CD4-positive, alpha-beta T cell (primary cell): ENCODE measurements at regions not wholly inside any gene's neighbourhood (a gene's known extent, or its start where the extent isn't known, plus 50 kb on each side); places are given as distances from the start of the nearest gene placed in this dataset.

Experiments used
- ATAC-seq: fragments of 200-7000 bp; cut with Tn5 transposase; one replicate; pipeline ENCODE4 v1.10.0; 2022; ENCODE audit warnings: mild to moderate bottlenecking; ENCODE audit not compliant: poor library complexity
- CTCF ChIA-PET: fragments of 350-600 bp; sonication (Branson Sonifier 250); formaldehyde crosslinking; loops from one replicate; lab custom pipeline; 2021; ENCODE audit warnings: antibody characterized with exemption, inconsistent platforms; lab: Charles Lee
- POLR2A ChIA-PET: fragments of 350-600 bp; sonication (Branson Sonifier 250); formaldehyde crosslinking; loops from one replicate; lab custom pipeline; 2021; ENCODE audit warnings: antibody characterized with exemption, inconsistent platforms; lab: Charles Lee
- DNase-seq, 14 experiments: peaks; one replicate each; pipeline ENCODE4 v3.0.0-alpha.2; 2013 to 2020; ENCODE audit warnings: mixed read lengths in 2 of 14
- H3K27ac ChIP-seq, 2 donors: one replicate each; pipeline versions ENCODE4 v1.5.1 to v1.7.0; 2013; ENCODE audit warnings: low read length in 2 of 2, low read depth in 1 of 2, mild to moderate bottlenecking in 1 of 2
- H3K27me3 ChIP-seq, 2 experiments: 1 replicate in 1 of 2; 2 replicates in 1 of 2; pipeline versions ENCODE4 v1.6.1 to v1.7.0; 2013; ENCODE audit warnings: low read length in 2 of 2, control low read depth in 1 of 2, mild to moderate bottlenecking in 1 of 2, moderate library complexity in 1 of 2; ENCODE audit not compliant: insufficient read depth in 2 of 2, control insufficient read depth in 1 of 2
- H3K36me3 ChIP-seq: one replicate; pipeline ENCODE4 v1.6.1; 2013; ENCODE audit warnings: low read length, control low read depth; ENCODE audit not compliant: insufficient read depth
- H3K4me1 ChIP-seq: one replicate; pipeline ENCODE4 v1.6.1; 2013; ENCODE audit warnings: low read length, control low read depth; ENCODE audit not compliant: insufficient read depth
- H3K4me3 ChIP-seq: one replicate; pipeline ENCODE4 v1.5.1; 2013; ENCODE audit warnings: mild to moderate bottlenecking, low read length, moderate library complexity
- H3K9me3 ChIP-seq, 2 experiments: 1 replicate in 1 of 2; 2 replicates in 1 of 2; pipeline versions ENCODE4 v1.6.1 to v1.7.0; 2013; ENCODE audit warnings: low read length in 2 of 2, mild to moderate bottlenecking in 2 of 2, control low read depth in 1 of 2, moderate library complexity in 1 of 2; ENCODE audit not compliant: control insufficient read depth in 1 of 2, insufficient read depth in 1 of 2
- H3K27ac Mint-ChIP-seq: one replicate; pipeline ENCODE4 v1.8.0; 2020; ENCODE audit warnings: mixed read lengths
- H3K27me3 Mint-ChIP-seq: one replicate; pipeline ENCODE4 v1.8.0; 2021; ENCODE audit warnings: mixed read lengths
- H3K36me3 Mint-ChIP-seq: one replicate; pipeline ENCODE4 v1.8.0; 2021; ENCODE audit warnings: low read depth, mixed read lengths
- H3K4me1 Mint-ChIP-seq: one replicate; pipeline ENCODE4 v1.8.0; 2021; ENCODE audit warnings: low read depth, mixed read lengths
- H3K4me3 Mint-ChIP-seq: one replicate; pipeline ENCODE4 v1.8.0; 2020; ENCODE audit warnings: mild to moderate bottlenecking, mixed read lengths
- H3K9me3 Mint-ChIP-seq: one replicate; pipeline ENCODE4 v1.8.0; 2020; ENCODE audit warnings: mixed read lengths
- CTCF ChIP-seq: fragments of 200-600 bp; IDR thresholded peaks from one replicate; pipeline ENCODE4 v1.8.0; 2022; ENCODE audit warnings: antibody characterized with exemption, mild to moderate bottlenecking
- intact Hi-C, 2 experiments: fragments of 100-400 bp; cut with DNase I in 1 of 2; cut with micrococcal nuclease in 1 of 2; formaldehyde crosslinking; loops; one replicate each; pipeline versions ENCODE4 v1.15.1 to v1.9.0; 2023 to 2025; cut with DNase I, micrococcal nuclease

- no peaks in the 10 kb centered on the region for H3K4me1 ChIP-seq
- Mint-ChIP-seq H3K9me3 (no peaks in the 10 kb centered on the region), H3K4me1 (no peaks in the 10 kb centered on the region), H3K27ac (no peak overlapping the region), H3K4me3 (no peak overlapping the region), H3K36me3 (no peaks in the 10 kb centered on the region), H3K27me3 (peaks cover 15% of the 10 kb centered on the region)
- ChIA-PET CTCF (no interaction called here), POLR2A (no interaction called here)
- no peak overlapping the region for H3K27ac ChIP-seq
- no peaks in the 10 kb centered on the region for H3K9me3 ChIP-seq
- no peak overlapping the region for H3K4me3 ChIP-seq
- no peaks in the 10 kb centered on the region for H3K27me3 ChIP-seq
- TF ChIP-seq CTCF, result no peak
- DNase-seq (no peak), ATAC-seq (no peak)
- H3K36me3 ChIP-seq, result no peaks in the 10 kb centered on the region
- intact Hi-C loops, result no loop called here
Observed at GRCh38 chr1:30634507-30634906, 88.9 kb downstream of the MATN1 start.

GRCh38 chr1:30633294-30633693, 90.1 kb downstream of the MATN1 start:
- no peaks in the 10 kb centered on the region for H3K4me1 ChIP-seq
- no peak overlapping the region for H3K4me3 ChIP-seq
- H3K36me3 ChIP-seq, result no peaks in the 10 kb centered on the region
- Mint-ChIP-seq H3K27me3 (peaks cover 27% of the 10 kb centered on the region), H3K4me3 (no peak overlapping the region), H3K36me3 (no peaks in the 10 kb centered on the region), H3K9me3 (no peaks in the 10 kb centered on the region), H3K4me1 (no peaks in the 10 kb centered on the region), H3K27ac (no peak overlapping the region)
- no peak for TF ChIP-seq CTCF
- no peak overlapping the region for H3K27ac ChIP-seq
- CTCF ChIA-PET, result no interaction called here
- POLR2A ChIA-PET, result no interaction called here
- DNase-seq (no peak), ATAC-seq (no peak)
- H3K27me3 ChIP-seq, result peaks cover 0 to 3% of the 10 kb centered on the region in 2 experiments
- no peaks in the 10 kb centered on the region for H3K9me3 ChIP-seq
- intact Hi-C loops, result no loop called here

- TF ChIP-seq CTCF, result no peak
- Mint-ChIP-seq H3K36me3 (no peaks in the 10 kb centered on the region), H3K27me3 (peaks cover 34% of the 10 kb centered on the region), H3K27ac (no peak overlapping the region), H3K9me3 (peaks cover under 1% of the 10 kb centered on the region), H3K4me1 (no peaks in the 10 kb centered on the region), H3K4me3 (no peak overlapping the region)
- ATAC-seq (no peak), DNase-seq (no peak)
- CTCF ChIA-PET, result no interaction called here
- Histone ChIP-seq H3K4me3 (no peak overlapping the region), H3K36me3 (no peaks in the 10 kb centered on the region), H3K9me3 (peaks cover under 1 to 5% of the 10 kb centered on the region in 2 experiments), H3K27ac (no peak overlapping the region), H3K4me1 (no peaks in the 10 kb centered on the region), H3K27me3 (peaks cover 0 to 6% of the 10 kb centered on the region in 2 experiments)
- intact Hi-C loops, result no loop called here
- POLR2A ChIA-PET, result no interaction called here
Observed at GRCh38 chr1:30632481-30632880, 90.9 kb downstream of the MATN1 start.
